ENCODE measurements at regions not wholly inside any gene's neighbourhood (a gene's known extent, or its start where the extent isn't known, plus 50 kb on each side); places are given as distances from the start of the nearest gene placed in this dataset.
"Not testable (repeated sequence)": the region's sequence is repeated elsewhere in the genome, so short reads cannot be mapped to it uniquely, and the experiment has no call there.

- H3K4me3 Mint-ChIP-seq; DNase-seq; H3K27ac Mint-ChIP-seq; H3K4me1 Mint-ChIP-seq (ENCODE audit: low read depth); H3K9me3 Mint-ChIP-seq; ATAC-seq (ENCODE audit: poor library complexity); H3K4me1 ChIP-seq (ENCODE audit: insufficient read depth, low read length); POLR2A ChIA-PET; H3K36me3 Mint-ChIP-seq (ENCODE audit: low read depth); CTCF ChIA-PET; H3K27me3 Mint-ChIP-seq; H3K36me3 ChIP-seq (ENCODE audit: insufficient read depth, low read length); H3K27ac ChIP-seq (ENCODE audit: low read depth in 1 of 2, low read length in 2 of 2); intact Hi-C loops (cut with DNase I, micrococcal nuclease); H3K27me3 ChIP-seq (ENCODE audit: control insufficient read depth in 1 of 2, insufficient read depth in 2 of 2, low read length in 2 of 2); H3K4me3 ChIP-seq (ENCODE audit: low read length): not testable (repeated sequence)
- peaks cover 26 to 40% of the 10 kb centered on the region in 2 experiments for H3K9me3 ChIP-seq (ENCODE audit: control insufficient read depth in 1 of 2, insufficient read depth in 1 of 2, low read length in 2 of 2)
These were observed 775.8 kb upstream of the TPTE start for GRCh38 chr21:9745457-9746108.

- DNase-seq; H3K4me3 ChIP-seq (ENCODE audit: low read length); H3K4me1 Mint-ChIP-seq (ENCODE audit: low read depth); H3K27me3 ChIP-seq (ENCODE audit: control insufficient read depth in 1 of 2, insufficient read depth in 2 of 2, low read length in 2 of 2); H3K27me3 Mint-ChIP-seq; ATAC-seq (ENCODE audit: poor library complexity); H3K27ac Mint-ChIP-seq; H3K4me1 ChIP-seq (ENCODE audit: insufficient read depth, low read length); POLR2A ChIA-PET; H3K36me3 Mint-ChIP-seq (ENCODE audit: low read depth); H3K27ac ChIP-seq (ENCODE audit: low read depth in 1 of 2, low read length in 2 of 2); intact Hi-C loops (cut with DNase I, micrococcal nuclease); H3K4me3 Mint-ChIP-seq; H3K36me3 ChIP-seq (ENCODE audit: insufficient read depth, low read length); CTCF ChIA-PET; H3K9me3 Mint-ChIP-seq: not testable (repeated sequence)
- H3K9me3 ChIP-seq (ENCODE audit: control insufficient read depth in 1 of 2, insufficient read depth in 1 of 2, low read length in 2 of 2): peaks cover 22 to 46% of the 10 kb centered on the region in 2 experiments
These were observed 775.1 kb upstream of the TPTE start for GRCh38 chr21:9746311-9746710.

- ATAC-seq (ENCODE audit: poor library complexity); H3K27me3 Mint-ChIP-seq; DNase-seq; POLR2A ChIA-PET; H3K9me3 Mint-ChIP-seq; H3K4me1 ChIP-seq (ENCODE audit: insufficient read depth, low read length); H3K27ac Mint-ChIP-seq; H3K4me3 Mint-ChIP-seq; H3K36me3 ChIP-seq (ENCODE audit: insufficient read depth, low read length); H3K36me3 Mint-ChIP-seq (ENCODE audit: low read depth); H3K27ac ChIP-seq (ENCODE audit: low read depth in 1 of 2, low read length in 2 of 2); intact Hi-C loops (cut with DNase I, micrococcal nuclease); H3K27me3 ChIP-seq (ENCODE audit: control insufficient read depth in 1 of 2, insufficient read depth in 2 of 2, low read length in 2 of 2); CTCF ChIA-PET; H3K4me1 Mint-ChIP-seq (ENCODE audit: low read depth); H3K4me3 ChIP-seq (ENCODE audit: low read length): not testable (repeated sequence)
- peaks cover 16 to 51% of the 10 kb centered on the region in 2 experiments for H3K9me3 ChIP-seq (ENCODE audit: control insufficient read depth in 1 of 2, insufficient read depth in 1 of 2, low read length in 2 of 2)
These were observed 774.4 kb upstream of the TPTE start for GRCh38 chr21:9746831-9747606.

GRCh38 chr21:9747870-9748269 lies 773.5 kb upstream of the TPTE start:
- intact Hi-C loops (cut with DNase I, micrococcal nuclease); H3K27ac ChIP-seq (ENCODE audit: low read depth in 1 of 2, low read length in 2 of 2); H3K4me3 Mint-ChIP-seq; CTCF ChIA-PET; H3K36me3 Mint-ChIP-seq (ENCODE audit: low read depth); H3K4me1 Mint-ChIP-seq (ENCODE audit: low read depth); H3K9me3 Mint-ChIP-seq; POLR2A ChIA-PET; H3K4me1 ChIP-seq (ENCODE audit: insufficient read depth, low read length); H3K27ac Mint-ChIP-seq; H3K4me3 ChIP-seq (ENCODE audit: low read length); H3K36me3 ChIP-seq (ENCODE audit: insufficient read depth, low read length); H3K27me3 ChIP-seq (ENCODE audit: control insufficient read depth in 1 of 2, insufficient read depth in 2 of 2, low read length in 2 of 2); DNase-seq; H3K27me3 Mint-ChIP-seq; ATAC-seq (ENCODE audit: poor library complexity): not testable (repeated sequence)
- H3K9me3 ChIP-seq (ENCODE audit: control insufficient read depth in 1 of 2, insufficient read depth in 1 of 2, low read length in 2 of 2): peaks cover 16 to 55% of the 10 kb centered on the region in 2 experiments

- H3K36me3 ChIP-seq (ENCODE audit: insufficient read depth, low read length); H3K36me3 Mint-ChIP-seq (ENCODE audit: low read depth); H3K27me3 Mint-ChIP-seq; DNase-seq; ATAC-seq (ENCODE audit: poor library complexity); H3K4me1 Mint-ChIP-seq (ENCODE audit: low read depth); H3K4me3 Mint-ChIP-seq; H3K27ac ChIP-seq (ENCODE audit: low read depth in 1 of 2, low read length in 2 of 2); intact Hi-C loops (cut with DNase I, micrococcal nuclease); CTCF ChIA-PET; POLR2A ChIA-PET; H3K4me1 ChIP-seq (ENCODE audit: insufficient read depth, low read length); H3K4me3 ChIP-seq (ENCODE audit: low read length); H3K9me3 Mint-ChIP-seq; H3K27ac Mint-ChIP-seq; H3K27me3 ChIP-seq (ENCODE audit: control insufficient read depth in 1 of 2, insufficient read depth in 2 of 2, low read length in 2 of 2): not testable (repeated sequence)
- H3K9me3 ChIP-seq (ENCODE audit: control insufficient read depth in 1 of 2, insufficient read depth in 1 of 2, low read length in 2 of 2): peaks cover 19 to 54% of the 10 kb centered on the region in 2 experiments
These were observed 772.9 kb upstream of the TPTE start for GRCh38 chr21:9748451-9748850.

GRCh38 chr21:9749741-9750230 lies 771.6 kb upstream of the TPTE start:
- H3K4me1 ChIP-seq (ENCODE audit: insufficient read depth, low read length); H3K4me3 ChIP-seq (ENCODE audit: low read length); H3K4me3 Mint-ChIP-seq; H3K36me3 ChIP-seq (ENCODE audit: insufficient read depth, low read length); POLR2A ChIA-PET; H3K27me3 Mint-ChIP-seq; CTCF ChIA-PET; DNase-seq; H3K4me1 Mint-ChIP-seq (ENCODE audit: low read depth); intact Hi-C loops (cut with DNase I, micrococcal nuclease); H3K27ac Mint-ChIP-seq; H3K27ac ChIP-seq (ENCODE audit: low read depth in 1 of 2, low read length in 2 of 2); ATAC-seq (ENCODE audit: poor library complexity); H3K27me3 ChIP-seq (ENCODE audit: control insufficient read depth in 1 of 2, insufficient read depth in 2 of 2, low read length in 2 of 2); H3K36me3 Mint-ChIP-seq (ENCODE audit: low read depth): not testable (repeated sequence)
- H3K9me3 Mint-ChIP-seq: peaks cover 10% of the 10 kb centered on the region
- H3K9me3 ChIP-seq (ENCODE audit: control insufficient read depth in 1 of 2, insufficient read depth in 1 of 2, low read length in 2 of 2): peaks cover 11 to 44% of the 10 kb centered on the region in 2 experiments
